Calu3 (cell line): ENCODE measurements at regions not wholly inside any gene's neighbourhood (a gene's known extent, or its start where the extent isn't known, plus 50 kb on each side); places are given as distances from the start of the nearest gene placed in this dataset.

Source experiments
- BruUV-seq: library from RNA; stranded (reverse); fragments of 400-500 nt; replicated peaks from 2 replicates; lab custom pipeline; 2021; lab: Mats Ljungman, UMichigan
- CTCF ChIA-PET: fragments of 300-600 bp; sonication (Branson Sonifier 250); formaldehyde crosslinking; loops from one replicate; lab custom pipeline; 2022; ENCODE audit warnings: antibody characterized with exemption; lab: Charles Lee
- DNase-seq: peaks from one replicate; pipeline ENCODE4 v3.0.0; 2022
- H3K27ac Mint-ChIP-seq: one replicate; pipeline ENCODE4 v1.8.0; 2022; ENCODE audit warnings: mixed read lengths; ENCODE audit not compliant: unreplicated experiment
- H3K27me3 Mint-ChIP-seq: one replicate; pipeline ENCODE4 v1.8.0; 2022; ENCODE audit warnings: mixed read lengths; ENCODE audit not compliant: unreplicated experiment
- H3K36me3 Mint-ChIP-seq: one replicate; pipeline ENCODE4 v1.8.0; 2022; ENCODE audit warnings: mild to moderate bottlenecking, moderate library complexity, mixed read lengths; ENCODE audit not compliant: insufficient read depth, unreplicated experiment
- H3K4me1 Mint-ChIP-seq: one replicate; pipeline ENCODE4 v1.8.0; 2022; ENCODE audit warnings: mild to moderate bottlenecking, low read depth, mixed read lengths; ENCODE audit not compliant: unreplicated experiment
- H3K4me3 Mint-ChIP-seq: one replicate; pipeline ENCODE4 v1.8.0; 2022; ENCODE audit warnings: mild to moderate bottlenecking, low read depth, moderate library complexity, mixed read lengths; ENCODE audit not compliant: unreplicated experiment
- H3K9me3 Mint-ChIP-seq: one replicate; pipeline ENCODE4 v1.8.0; 2022; ENCODE audit warnings: low read depth, mixed read lengths; ENCODE audit not compliant: unreplicated experiment
- CTCF ChIP-seq: fragments of 200-600 bp; IDR thresholded peaks from one replicate; pipeline ENCODE4 v1.8.0; 2022; ENCODE audit warnings: antibody characterized with exemption; ENCODE audit not compliant: unreplicated experiment
- intact Hi-C: fragments of 100-400 bp; cut with micrococcal nuclease; formaldehyde crosslinking; loops from one replicate; pipeline ENCODE4 v1.10.0; 2022; ENCODE audit not compliant: unreplicated experiment

GRCh38 chrX:34866646-34867045 is 76.0 kb upstream of the FAM47B start:
- no peak for TF ChIP-seq CTCF
- Mint-ChIP-seq H3K4me1 (no peaks in the 10 kb centered on the region), H3K9me3 (peaks cover 10% of the 10 kb centered on the region), H3K4me3 (no peak overlapping the region), H3K27ac (no peak overlapping the region), H3K27me3 (no peaks in the 10 kb centered on the region), H3K36me3 (no peaks in the 10 kb centered on the region)
- BruUV-seq: no TSS peak
- intact Hi-C loops: no loop called here
- no peak for DNase-seq
- CTCF ChIA-PET: no interaction called here

- no peak for DNase-seq
- TF ChIP-seq CTCF: no peak
- Mint-ChIP-seq H3K9me3 (peaks cover 10% of the 10 kb centered on the region), H3K36me3 (no peaks in the 10 kb centered on the region), H3K27ac (no peak overlapping the region), H3K4me3 (no peak overlapping the region), H3K27me3 (no peaks in the 10 kb centered on the region), H3K4me1 (no peaks in the 10 kb centered on the region)
- intact Hi-C loops: no loop called here
- CTCF ChIA-PET: no interaction called here
- no TSS peak for BruUV-seq
Observed at GRCh38 chrX:34868633-34869032, 74.0 kb upstream of the FAM47B start.

- BruUV-seq: no TSS peak
- Mint-ChIP-seq H3K27me3 (no peaks in the 10 kb centered on the region), H3K27ac (no peak overlapping the region), H3K36me3 (no peaks in the 10 kb centered on the region), H3K4me3 (no peak overlapping the region), H3K9me3 (peaks cover 4% of the 10 kb centered on the region), H3K4me1 (no peaks in the 10 kb centered on the region)
- intact Hi-C loops: no loop called here
- no peak for TF ChIP-seq CTCF
- CTCF ChIA-PET: no interaction called here
- no peak for DNase-seq
Observed at GRCh38 chrX:34873500-34874225, 68.9 kb upstream of the FAM47B start.

- TF ChIP-seq CTCF: no peak
- no peak for DNase-seq
- CTCF ChIA-PET: no interaction called here
- Mint-ChIP-seq H3K4me1 (no peaks in the 10 kb centered on the region), H3K9me3 (peaks cover under 1% of the 10 kb centered on the region), H3K36me3 (no peaks in the 10 kb centered on the region), H3K4me3 (no peak overlapping the region), H3K27me3 (no peaks in the 10 kb centered on the region), H3K27ac (no peak overlapping the region)
- BruUV-seq: no TSS peak
- intact Hi-C loops: no loop called here
Observed at GRCh38 chrX:34874763-34875162, 67.8 kb upstream of the FAM47B start.
